ENCODE measurements at regions not wholly inside any gene's neighbourhood (a gene's known extent, or its start where the extent isn't known, plus 50 kb on each side); places are given as distances from the start of the nearest gene placed in this dataset.

DNA sequence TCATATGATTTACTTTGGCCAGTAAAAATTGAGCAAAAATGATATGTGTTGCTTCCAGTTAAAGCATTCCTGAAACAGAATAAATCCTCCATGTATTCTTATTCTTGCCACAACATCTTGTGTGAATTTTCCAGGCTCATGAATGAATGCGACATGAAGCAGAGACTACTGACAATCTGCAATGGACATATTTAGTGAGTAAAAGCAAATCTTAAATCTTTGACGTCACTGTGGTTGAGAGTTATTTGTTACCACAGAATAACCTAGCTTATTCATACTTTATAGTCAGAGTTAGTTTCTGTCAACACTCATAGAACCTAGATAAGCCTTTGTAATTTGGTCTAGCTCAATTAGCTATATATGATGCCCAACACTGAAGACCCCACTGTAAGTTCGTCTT is 1443.1 kb downstream of the PCDH9 start:
- no peak for ATAC-seq
- TF ChIP-seq ISL1 (CRISPR knock-in tag; IDR thresholded peaks at IDR 0.05) (no peak), TOX (CRISPR knock-in tag; IDR thresholded peaks at IDR 0.05; ENCODE audit: borderline replicate concordance) (no peak), TCF4 (CRISPR knock-in tag; IDR thresholded peaks at IDR 0.05; ENCODE audit: borderline replicate concordance) (no peak), ZC3H10 (CRISPR knock-in tag; IDR thresholded peaks at IDR 0.05) (no peak), BACH2 (CRISPR knock-in tag; IDR thresholded peaks at IDR 0.05; ENCODE audit: borderline replicate concordance) (no peak), ZFP3 (CRISPR knock-in tag; IDR thresholded peaks at IDR 0.05) (no peak), OSR1 (CRISPR knock-in tag; IDR thresholded peaks at IDR 0.05) (no peak)
- TF ChIP-seq, protein P1, sequence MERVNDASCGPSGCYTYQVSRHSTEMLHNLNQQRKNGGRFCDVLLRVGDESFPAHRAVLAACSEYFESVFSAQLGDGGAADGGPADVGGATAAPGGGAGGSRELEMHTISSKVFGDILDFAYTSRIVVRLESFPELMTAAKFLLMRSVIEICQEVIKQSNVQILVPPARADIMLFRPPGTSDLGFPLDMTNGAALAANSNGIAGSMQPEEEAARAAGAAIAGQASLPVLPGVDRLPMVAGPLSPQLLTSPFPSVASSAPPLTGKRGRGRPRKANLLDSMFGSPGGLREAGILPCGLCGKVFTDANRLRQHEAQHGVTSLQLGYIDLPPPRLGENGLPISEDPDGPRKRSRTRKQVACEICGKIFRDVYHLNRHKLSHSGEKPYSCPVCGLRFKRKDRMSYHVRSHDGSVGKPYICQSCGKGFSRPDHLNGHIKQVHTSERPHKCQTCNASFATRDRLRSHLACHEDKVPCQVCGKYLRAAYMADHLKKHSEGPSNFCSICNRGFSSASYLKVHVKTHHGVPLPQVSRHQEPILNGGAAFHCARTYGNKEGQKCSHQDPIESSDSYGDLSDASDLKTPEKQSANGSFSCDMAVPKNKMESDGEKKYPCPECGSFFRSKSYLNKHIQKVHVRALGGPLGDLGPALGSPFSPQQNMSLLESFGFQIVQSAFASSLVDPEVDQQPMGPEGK (CRISPR knock-in tag; IDR thresholded peaks at IDR 0.05; ENCODE audit: borderline replicate concordance) = no peak
- TF ChIP-seq, protein P2, sequence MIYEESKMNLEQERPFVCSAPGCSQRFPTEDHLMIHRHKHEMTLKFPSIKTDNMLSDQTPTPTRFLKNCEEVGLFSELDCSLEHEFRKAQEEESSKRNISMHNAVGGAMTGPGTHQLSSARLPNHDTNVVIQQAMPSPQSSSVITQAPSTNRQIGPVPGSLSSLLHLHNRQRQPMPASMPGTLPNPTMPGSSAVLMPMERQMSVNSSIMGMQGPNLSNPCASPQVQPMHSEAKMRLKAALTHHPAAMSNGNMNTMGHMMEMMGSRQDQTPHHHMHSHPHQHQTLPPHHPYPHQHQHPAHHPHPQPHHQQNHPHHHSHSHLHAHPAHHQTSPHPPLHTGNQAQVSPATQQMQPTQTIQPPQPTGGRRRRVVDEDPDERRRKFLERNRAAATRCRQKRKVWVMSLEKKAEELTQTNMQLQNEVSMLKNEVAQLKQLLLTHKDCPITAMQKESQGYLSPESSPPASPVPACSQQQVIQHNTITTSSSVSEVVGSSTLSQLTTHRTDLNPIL (CRISPR knock-in tag; IDR thresholded peaks at IDR 0.05; ENCODE audit: low read depth) = no peak

DNA sequence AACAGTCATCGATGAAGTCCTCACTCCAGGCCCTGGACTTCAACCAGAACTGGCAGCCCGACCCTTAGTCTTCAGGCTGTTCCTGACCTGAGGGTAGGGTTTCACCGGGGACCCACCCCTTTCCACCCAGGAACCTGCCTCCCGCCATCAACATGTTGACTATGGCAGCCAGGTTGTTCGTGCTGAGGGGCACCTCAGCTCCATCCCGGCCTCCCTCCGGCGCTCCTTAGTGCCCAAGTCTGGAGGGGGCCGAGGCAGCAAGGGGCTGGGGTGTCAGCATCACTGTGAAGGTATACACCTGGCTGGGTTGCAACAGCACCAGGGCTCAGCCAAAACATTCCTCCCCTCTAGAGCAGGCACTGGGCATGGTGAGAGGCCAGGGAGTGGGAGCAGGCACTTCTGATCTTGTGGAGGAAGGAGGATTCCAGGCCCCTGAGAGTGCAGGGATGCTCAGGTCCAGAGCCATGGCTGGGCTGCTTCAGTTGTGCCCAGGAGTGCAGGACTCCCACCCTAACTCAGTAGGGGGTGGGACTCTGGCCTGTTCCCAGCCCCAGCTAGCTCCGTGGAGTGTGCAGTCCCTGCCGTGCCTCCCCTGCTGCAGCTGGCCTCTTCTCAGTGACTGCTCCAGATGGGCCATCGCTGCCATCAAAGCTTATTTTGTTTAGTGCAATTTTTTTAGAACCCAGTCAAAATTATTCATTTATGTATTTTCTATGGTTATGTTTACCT is 1445.9 kb downstream of the PCDH9 start:
- TF ChIP-seq ZNF565 (CRISPR knock-in tag; conservative IDR thresholded peaks at IDR 0.05; ENCODE audit: low read depth) (no peak), ISL1 (CRISPR knock-in tag; IDR thresholded peaks at IDR 0.05) (no peak), OSR1 (CRISPR knock-in tag; IDR thresholded peaks at IDR 0.05) (no peak), TOX (CRISPR knock-in tag; IDR thresholded peaks at IDR 0.05; ENCODE audit: borderline replicate concordance) (no peak), ZNF70 (CRISPR knock-in tag; IDR thresholded peaks at IDR 0.05) (no peak), ARNTL (CRISPR knock-in tag; IDR thresholded peaks at IDR 0.05; ENCODE audit: borderline replicate concordance, low read depth) (no peak), BACH2 (CRISPR knock-in tag; IDR thresholded peaks at IDR 0.05; ENCODE audit: borderline replicate concordance) (no peak), PPARA (CRISPR knock-in tag; IDR thresholded peaks at IDR 0.05; ENCODE audit: borderline replicate concordance) (no peak), GLIS3 (CRISPR knock-in tag; IDR thresholded peaks at IDR 0.05) (no peak), ZC3H10 (CRISPR knock-in tag; IDR thresholded peaks at IDR 0.05) (no peak)
- TF ChIP-seq, protein P3, sequence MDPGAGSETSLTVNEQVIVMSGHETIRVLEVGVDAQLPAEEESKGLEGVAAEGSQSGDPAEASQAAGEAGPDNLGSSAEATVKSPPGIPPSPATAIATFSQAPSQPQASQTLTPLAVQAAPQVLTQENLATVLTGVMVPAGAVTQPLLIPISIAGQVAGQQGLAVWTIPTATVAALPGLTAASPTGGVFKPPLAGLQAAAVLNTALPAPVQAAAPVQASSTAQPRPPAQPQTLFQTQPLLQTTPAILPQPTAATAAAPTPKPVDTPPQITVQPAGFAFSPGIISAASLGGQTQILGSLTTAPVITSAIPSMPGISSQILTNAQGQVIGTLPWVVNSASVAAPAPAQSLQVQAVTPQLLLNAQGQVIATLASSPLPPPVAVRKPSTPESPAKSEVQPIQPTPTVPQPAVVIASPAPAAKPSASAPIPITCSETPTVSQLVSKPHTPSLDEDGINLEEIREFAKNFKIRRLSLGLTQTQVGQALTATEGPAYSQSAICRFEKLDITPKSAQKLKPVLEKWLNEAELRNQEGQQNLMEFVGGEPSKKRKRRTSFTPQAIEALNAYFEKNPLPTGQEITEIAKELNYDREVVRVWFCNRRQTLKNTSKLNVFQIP (CRISPR knock-in tag; IDR thresholded peaks at IDR 0.05; ENCODE audit: borderline replicate concordance, low read depth) = no peak
- TF ChIP-seq, protein P4, sequence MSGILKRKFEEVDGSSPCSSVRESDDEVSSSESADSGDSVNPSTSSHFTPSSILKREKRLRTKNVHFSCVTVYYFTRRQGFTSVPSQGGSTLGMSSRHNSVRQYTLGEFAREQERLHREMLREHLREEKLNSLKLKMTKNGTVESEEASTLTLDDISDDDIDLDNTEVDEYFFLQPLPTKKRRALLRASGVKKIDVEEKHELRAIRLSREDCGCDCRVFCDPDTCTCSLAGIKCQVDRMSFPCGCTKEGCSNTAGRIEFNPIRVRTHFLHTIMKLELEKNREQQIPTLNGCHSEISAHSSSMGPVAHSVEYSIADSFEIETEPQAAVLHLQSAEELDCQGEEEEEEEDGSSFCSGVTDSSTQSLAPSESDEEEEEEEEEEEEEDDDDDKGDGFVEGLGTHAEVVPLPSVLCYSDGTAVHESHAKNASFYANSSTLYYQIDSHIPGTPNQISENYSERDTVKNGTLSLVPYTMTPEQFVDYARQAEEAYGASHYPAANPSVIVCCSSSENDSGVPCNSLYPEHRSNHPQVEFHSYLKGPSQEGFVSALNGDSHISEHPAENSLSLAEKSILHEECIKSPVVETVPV (CRISPR knock-in tag; IDR thresholded peaks at IDR 0.05) = no peak
- TF ChIP-seq, protein P5, sequence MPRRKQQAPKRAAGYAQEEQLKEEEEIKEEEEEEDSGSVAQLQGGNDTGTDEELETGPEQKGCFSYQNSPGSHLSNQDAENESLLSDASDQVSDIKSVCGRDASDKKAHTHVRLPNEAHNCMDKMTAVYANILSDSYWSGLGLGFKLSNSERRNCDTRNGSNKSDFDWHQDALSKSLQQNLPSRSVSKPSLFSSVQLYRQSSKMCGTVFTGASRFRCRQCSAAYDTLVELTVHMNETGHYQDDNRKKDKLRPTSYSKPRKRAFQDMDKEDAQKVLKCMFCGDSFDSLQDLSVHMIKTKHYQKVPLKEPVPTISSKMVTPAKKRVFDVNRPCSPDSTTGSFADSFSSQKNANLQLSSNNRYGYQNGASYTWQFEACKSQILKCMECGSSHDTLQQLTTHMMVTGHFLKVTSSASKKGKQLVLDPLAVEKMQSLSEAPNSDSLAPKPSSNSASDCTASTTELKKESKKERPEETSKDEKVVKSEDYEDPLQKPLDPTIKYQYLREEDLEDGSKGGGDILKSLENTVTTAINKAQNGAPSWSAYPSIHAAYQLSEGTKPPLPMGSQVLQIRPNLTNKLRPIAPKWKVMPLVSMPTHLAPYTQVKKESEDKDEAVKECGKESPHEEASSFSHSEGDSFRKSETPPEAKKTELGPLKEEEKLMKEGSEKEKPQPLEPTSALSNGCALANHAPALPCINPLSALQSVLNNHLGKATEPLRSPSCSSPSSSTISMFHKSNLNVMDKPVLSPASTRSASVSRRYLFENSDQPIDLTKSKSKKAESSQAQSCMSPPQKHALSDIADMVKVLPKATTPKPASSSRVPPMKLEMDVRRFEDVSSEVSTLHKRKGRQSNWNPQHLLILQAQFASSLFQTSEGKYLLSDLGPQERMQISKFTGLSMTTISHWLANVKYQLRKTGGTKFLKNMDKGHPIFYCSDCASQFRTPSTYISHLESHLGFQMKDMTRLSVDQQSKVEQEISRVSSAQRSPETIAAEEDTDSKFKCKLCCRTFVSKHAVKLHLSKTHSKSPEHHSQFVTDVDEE (CRISPR knock-in tag; IDR thresholded peaks at IDR 0.05) = no peak
- TF ChIP-seq, protein P1 (CRISPR knock-in tag; IDR thresholded peaks at IDR 0.05; ENCODE audit: borderline replicate concordance) = no peak
- ATAC-seq = no peak
